ENCODE measurements at regions not wholly inside any gene's neighbourhood (a gene's known extent, or its start where the extent isn't known, plus 50 kb on each side); places are given as distances from the start of the nearest gene placed in this dataset.

- no peak for TF ChIP-seq CTCF (IDR thresholded peaks at IDR 0.05; ENCODE audit: insufficient read depth, low read length, poor library complexity, severe bottlenecking)
- no peak for TF ChIP-seq EZH2phosphoT487 (conservative IDR thresholded peaks at IDR 0.05; ENCODE audit: low read length)
These were observed 284.6 kb upstream of the ID4 start for GRCh38 chr6:19552588-19552987.
